Fibroblast of skin of scalp (primary cell): ENCODE measurements at regions not wholly inside any gene's neighbourhood (a gene's known extent, or its start where the extent isn't known, plus 50 kb on each side); places are given as distances from the start of the nearest gene placed in this dataset.

Source experiments
- DNase-seq: peaks from one replicate; pipeline ENCODE4 v3.0.0-alpha.2; 2013

DNA sequence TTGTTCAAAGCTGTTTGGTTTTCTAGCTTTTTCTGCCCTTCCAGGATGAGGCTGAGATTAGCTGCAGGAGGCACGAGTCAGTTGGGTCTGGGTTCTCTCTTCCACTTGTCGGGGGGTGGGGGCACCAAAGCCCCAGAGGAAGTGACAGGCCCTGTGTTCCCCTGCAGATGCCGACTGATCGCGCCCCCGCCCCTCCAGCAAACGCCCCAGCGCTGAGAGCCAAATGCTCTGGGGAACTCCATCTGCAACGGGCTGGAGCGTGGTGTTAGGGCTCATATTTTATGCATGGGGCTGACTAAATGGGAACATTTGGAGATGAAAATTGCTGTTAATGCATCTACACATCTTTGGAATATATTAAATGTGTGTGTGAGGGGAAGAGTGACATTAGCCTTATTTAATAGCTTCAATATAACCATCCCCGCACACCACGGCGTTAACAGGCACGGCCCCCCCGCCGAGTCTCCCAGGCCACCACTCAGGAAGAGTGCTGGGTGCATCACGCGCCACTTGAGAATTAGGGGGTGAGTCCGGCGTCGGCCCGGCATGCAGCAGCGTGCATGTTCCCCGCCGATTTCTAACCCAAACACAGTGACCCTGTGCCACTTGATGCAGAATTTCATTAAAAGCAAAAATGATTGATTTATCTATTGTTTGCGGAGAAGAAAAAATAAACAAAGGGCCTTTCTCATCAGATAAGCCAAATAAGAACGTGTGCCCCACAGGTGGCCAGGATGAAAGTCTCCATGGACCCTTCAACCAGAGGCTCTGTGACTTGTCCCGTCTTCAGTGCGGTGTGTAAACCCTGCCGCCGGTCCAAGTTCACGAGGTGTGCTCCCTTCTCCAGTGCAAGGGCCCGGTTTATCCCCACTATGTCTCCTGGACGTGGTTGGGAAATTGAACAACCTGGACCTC lies 165.0 kb upstream of the RTL1 start:
- no peak for DNase-seq

DNA sequence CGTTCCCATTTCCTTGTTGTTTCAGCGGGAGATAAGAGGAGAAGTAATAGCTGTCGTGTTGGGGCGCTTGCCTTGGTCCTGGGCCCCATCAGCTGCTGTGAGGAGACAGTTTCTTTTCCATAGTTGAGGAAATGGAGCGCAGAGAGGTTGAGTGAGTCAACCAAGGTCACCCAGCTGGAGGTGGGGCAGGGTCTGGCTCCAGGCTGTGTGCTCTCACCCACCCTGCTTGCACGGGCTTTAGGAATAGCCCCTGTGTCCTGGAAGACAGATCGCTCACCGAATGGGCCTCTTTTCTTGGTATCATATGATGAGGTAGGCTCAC lies 165.7 kb upstream of the RTL1 start:
- no peak for DNase-seq

DNA sequence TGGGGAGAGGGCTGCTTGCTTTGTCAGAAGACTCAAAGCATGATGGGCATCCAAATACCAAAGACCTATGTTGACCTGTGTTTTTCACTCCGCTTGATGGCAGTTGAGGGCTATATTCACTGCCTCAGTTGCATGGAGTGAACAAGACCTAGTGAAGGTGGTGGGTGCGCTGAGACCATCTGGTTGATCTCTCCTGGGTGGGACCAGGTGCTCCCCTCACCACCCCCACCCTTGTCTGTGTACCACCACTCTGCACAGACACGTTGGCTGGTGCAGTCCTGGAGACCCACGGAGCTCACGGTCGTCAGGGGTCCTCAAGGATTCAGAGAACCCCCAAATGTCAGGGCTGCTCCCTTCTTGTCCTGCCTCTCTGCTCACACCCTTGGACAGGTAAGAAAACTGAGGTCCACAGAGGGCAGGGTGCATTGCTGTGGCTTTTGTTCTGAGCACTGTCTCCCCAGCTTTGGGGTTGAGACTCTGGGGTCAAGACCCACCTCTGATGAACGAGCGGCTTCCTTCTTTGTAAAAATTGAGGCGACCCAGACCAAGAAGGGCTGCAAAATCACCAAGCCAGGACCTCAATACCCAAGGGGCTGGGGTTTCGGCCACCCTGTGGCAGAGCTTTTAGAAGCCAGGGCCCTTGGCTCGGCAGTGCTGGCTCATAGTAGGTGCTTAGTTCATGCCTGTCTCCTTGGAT lies 166.3 kb upstream of the RTL1 start:
- no peak for DNase-seq

DNA sequence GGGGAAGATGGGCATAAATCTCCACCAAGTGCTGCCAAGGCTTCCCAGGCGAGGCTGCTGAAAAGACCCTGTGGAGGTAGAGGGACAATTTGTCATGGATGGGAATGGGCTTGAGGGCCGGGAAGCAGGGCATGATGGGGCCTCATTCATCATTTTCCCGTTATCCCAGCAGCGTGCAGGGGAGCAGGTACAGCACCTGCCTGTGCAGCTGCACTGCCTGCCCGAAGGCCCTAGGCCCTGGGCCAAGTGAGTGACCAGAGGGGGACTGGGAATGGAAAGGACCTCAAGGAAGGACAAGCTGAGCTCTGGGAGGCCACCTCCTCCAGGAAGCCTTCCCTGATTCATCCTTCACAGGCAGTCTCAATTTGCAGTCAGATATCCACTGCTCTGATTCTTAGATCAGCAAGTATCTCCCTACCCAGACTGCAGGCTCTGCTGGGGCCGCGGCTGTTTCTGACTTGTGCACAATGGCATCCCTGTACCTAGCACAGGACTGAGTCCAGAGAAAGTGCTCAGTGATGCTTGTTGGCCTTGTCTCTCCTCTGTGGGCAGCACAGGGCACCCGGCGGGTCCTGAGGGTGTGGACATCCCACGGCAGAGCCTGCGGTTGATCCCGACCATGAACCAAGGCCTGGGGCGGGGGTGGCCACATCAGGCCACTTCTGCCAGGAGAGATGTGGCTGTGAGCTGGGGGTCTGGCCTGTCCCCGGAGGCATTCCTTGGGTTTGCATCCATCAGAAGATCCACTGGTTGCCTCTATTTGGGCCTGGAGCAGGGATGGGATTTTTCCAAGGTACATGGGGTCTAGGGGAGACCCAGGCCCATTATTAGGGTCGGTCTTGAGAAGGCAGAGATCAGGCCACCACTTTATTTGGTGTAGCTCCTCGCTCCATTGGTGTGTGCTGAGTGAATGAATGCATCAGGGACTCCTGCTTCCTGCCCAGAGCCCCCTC lies 167.3 kb upstream of the RTL1 start:
- no peak for DNase-seq

DNA sequence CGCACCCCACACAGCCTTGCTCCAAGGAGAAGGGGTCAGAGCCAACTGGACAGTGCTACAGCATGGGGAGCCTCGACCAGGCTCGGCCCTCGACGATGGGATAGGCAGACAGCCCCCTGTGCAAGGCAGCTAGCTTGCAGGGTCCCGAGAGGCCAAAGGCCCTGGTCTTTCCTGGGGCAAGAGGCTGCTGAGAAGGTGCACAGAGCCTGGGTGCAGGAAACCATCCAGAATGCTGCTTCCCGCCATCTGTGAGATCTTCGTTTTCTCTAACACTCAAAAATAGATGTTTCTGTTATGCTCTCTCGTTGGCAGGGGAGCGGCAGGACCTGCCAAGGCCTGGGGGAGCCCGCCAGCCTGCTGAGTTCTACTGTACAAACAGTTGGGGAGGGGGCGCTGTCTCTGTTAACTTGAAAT lies 168.0 kb upstream of the RTL1 start:
- no peak for DNase-seq

DNA sequence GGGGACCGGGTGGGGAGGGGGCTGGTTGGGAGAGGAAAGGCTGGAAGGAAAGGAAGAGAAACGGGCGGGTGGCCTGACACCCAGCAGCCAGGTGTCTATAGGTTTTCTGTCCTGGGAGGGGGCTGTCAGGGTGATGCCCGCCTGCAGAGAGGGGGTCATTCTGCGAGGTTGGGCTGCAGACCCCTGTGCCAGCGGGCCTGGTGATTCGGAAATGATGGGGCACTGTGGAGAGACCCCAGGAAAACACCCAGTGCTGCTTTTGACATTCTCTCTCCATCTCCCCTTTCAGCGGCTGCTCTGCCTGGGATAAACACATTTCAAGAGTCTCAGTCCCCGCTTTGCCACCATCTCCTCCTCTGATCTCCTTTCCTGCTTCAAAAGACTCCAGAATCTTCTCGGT lies 168.5 kb upstream of the RTL1 start:
- DNase-seq = no peak

DNA sequence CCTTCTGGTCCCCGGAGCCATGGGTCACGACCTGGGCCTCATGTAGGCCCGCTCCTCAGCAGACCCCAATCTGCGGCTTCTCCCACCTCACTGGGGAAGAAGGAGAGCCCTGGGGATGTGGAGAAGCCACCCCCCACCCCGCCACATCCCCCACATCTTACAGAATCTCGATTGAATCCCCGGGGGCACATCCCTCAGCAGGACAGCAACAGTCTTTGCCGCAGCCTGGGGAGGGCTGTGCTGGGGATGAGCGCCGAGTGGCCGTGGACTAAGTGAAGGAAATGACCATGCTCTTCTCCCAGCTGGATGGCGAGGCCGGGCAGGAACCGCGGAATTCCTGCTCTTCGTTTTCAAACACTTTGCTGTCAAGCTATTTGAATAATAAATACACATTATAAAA lies 169.0 kb upstream of the RTL1 start:
- DNase-seq = peak; percentile 31

DNA sequence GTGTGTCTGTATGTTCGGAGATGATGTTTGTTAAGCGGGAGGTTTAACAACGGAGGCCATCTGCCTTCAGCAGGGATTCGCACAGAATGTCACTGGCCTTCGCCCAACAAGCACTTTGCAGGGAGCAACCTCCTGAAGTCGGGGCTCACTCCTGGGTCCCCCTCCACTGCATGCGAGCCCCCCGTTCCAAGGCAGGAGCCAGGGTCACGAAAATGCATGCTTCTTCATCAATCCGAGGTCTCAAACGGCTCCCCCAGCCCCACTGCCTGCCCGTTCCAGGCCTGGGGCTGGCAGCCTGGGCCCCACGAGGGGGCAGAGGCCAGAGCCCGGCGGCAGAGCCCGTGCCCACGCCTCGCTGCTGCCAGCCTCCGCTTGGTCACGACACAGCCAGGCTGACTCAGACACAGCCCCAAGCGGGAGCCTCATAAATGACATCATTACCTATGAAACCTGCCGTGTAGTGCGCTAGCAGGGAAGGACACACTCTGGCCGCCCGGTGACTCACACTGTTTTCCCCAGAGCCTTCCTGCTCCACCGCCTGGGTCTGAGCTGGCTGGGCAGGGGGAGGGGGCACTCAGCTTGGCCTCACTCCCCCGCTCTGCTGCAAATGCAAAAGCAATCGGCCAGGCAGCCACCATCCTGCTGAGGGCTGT lies 169.5 kb upstream of the RTL1 start:
- peak; percentile 93 for DNase-seq

DNA sequence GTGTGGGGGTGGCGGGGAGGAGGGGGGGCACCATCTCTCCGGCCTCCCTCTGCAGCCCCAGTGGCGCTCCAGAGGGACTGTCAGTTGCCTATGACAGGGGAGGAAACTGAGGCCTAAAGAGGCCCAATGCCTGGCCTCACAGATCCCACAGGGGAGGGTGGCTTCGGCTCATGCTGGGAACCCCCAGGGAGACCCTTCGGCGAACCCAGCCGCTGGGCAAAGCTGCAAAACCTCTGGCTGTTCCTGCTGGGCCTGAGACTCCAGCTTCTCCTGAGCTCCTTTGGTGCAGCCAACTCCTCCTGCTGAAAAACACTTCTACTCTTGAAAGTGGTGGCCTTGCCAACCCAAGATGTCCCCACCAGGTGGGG lies 170.1 kb upstream of the RTL1 start:
- no peak for DNase-seq

DNA sequence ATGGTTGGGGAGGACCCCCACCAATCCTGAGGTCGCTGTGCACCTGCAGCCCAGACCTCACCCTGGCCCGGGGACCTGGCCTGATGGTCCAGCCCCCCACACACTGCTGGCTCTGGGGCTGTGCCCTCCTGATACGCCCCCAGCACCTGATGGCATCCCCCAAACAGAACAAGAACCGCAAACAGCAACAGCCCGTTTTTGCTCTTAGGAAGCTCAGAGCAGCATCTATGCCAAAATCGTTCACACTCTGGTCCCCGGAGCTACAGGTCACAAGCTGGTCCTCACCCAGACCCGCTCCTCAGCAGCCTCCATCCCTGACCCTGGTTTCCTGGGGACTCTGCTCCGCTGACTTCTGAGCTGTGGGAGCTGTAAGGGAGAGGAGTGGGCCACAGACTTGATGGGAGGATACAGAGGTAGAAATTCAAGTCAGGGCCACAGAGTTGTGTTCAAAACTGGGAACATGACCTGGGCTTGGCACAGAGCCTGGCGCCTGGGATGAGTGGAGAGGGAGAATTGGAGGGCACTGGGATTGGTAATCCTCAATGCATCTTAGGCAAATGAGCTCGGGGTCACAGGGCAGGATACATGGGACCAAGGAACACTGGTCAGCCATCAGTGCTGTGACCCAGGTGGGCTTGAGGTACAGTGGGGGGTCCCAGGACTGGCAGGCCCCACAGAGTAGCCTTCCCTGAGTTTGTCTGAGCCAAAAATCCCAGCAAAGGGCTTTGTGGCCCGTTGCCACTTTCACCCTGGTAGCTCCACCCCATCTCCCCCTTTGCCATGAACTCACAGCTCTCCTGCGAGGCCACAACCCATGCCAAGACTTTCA lies 170.9 kb upstream of the RTL1 start:
- no peak for DNase-seq

DNA sequence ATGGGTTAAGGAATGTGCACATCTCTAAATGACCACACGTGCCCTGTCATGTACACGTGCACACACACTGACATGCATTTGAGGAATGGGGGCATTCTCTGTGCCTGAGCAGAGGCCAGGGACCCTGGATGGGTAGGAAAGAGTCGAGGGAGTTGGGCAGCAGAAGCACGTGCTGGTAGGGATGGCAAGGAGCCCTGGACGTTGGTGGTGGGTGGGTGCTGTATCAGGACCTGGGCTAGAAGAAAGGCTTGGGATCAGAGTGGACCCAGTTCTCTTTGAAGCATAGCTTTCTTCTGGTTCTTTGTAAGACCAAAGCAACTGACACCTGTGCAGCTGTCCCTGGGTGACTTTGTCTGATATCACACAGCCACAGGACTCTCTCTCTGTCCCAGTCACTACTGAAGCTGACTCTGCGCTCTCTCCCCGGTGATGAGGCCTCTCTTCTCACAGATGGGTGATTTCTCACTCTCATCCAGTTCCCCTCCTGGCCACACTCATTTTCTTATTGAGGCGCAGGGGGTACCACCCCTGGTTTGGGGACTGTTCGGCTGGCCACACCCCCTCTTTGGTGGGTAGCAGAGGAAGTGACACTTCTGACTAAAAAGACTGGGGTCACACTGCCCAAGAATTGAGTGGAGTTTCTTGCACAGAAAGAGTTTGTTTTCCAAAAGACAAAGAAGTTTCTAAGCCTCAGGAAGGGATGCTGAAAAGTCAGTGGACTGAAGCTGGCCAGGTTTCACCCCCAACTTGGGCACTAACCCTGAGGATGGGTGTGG lies 171.7 kb upstream of the RTL1 start:
- no peak for DNase-seq

DNA sequence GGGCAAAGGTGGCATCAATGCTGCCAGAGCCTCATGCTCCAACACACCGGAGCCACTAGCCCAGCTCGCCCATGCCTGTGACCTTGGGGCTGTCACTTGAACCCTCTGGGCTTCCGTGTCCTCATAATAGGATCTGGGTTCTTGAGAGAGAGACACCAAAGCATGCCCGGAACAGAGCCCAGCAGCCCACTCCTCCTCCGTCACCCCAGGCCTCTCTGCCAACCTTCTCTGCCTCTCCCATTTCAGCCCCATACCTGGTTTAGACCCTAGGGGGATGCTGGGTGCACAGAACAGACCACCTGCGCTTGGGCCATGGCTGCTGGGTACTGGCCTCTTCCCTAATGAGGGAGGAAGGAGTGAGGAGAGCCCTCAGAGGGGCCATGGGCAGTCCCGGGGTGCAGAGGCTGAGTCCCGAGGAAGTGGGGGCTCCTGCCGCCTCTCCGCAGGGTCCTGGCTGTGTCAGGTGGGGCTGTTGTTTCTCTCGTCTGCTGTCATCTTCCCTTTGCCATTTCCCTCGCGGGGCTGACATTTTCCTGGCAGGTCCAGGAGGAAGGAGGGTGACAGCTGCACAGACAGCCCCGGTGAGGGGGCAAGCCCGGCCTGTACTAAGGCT lies 172.4 kb upstream of the RTL1 start:
- DNase-seq = no peak

DNA sequence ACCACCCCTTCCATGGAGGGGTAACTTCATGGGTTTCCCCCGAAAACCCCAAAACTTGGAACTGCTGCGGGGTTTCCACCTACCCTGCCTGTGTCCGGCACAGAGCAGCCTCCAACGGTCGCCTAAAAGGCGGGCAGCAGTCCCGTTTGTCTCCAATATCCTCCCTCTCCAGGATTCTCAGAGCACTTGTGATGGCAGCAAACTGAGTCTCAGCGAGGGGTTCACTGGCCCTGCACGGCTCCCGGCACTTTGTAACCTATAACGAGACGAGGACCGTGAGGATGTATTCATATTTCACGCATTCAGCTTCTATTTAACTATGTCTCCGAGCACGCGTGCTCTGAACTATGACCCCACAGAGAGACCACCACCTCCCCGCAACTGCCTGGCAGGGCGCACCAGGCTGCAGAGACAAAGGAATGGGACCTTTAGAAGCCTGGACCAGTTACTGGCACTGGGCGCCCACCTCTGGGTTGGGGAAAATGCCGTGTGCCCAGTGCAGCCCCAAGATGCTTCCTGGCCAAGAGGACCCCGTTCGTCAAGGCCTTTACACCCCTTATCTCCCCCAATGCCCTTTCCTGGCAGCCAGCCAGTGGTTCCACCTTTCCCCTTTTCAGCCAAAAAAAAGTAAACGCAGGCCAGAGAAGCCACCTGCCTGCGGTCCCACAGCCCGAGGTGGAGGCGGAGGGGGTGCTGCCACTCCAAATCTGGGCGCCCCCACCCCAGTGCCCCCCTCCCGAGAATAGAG lies 173.1 kb upstream of the RTL1 start:
- DNase-seq = no peak

DNA sequence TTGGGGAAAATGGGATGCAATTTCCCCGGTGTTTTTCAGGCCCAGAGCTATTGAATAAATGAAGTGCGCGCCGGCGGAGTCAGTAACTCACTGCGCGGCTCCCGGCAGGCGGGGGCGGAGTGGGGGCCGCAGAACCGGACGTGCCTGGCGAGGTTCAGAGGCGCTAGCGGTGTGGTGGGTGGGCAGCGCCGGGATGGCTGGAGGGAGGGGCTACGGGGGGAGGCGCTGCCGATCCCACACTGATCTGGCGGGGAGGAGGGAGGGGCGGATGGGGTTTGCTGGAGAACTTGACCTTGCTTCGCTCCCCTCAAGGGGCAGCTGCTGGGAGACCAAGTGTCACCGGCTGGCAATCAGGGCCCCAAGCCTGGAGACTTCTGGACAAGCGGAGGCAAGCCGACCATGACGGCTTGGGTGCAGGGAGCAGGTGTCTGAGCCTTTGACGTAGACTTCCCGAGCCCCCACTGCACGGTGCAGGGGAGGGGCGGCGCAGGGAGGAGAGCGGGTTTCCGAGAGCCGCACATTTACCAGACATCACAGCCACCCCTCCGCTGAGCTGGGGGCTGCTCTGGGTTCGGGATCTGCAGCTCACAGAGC lies 174.1 kb upstream of the RTL1 start:
- DNase-seq = no peak

DNA sequence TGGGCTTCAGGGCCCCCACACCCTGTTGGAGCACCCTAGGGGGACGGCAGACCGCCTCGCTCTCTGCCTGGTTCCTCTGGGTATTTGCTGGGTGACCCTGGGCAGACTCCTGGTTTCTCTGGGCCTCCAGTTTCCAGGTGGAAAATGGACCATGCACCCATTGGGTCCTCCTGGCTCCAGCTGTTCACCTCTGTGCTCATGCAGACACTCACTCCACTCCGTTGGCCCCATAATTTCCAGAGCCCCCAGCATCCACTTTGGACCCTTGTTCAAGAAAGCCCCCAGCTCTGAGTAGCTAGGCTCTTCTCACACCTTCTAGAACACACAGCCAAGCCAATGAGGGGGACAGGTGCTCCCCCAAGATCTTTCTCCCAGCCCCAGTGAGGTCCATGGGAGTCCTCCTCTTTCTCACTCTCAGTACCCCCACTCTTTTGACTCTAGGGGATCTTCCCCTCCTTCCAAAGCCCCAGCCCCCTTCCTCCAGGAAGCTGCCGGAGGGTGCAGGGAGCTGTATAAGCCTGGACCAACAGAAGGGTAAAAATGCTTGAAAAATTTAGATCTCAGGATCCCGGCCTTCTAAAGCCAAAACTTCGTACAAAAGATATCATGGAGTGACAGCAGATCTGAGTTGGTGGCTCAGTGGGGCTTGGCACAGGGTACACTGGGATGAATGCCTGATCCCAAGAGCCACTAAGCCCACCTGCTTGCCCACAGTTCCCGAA lies 174.8 kb upstream of the RTL1 start:
- no peak for DNase-seq

DNA sequence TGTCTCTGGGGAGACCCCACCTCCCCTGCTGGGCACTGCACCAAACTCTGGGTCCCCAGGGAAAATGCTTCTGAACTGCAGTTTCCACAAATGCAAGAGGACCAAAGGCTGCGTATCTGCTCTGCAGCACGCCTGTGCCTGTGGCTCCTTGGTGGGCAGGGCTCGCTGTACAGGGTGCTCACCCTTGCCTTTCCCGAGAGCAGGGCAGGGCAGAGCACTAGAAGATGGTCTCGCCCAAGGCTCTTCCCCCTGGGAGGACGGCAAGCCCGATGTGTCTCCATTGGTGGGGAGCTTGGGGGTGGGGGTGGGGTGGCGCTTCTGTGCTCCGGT lies 175.3 kb upstream of the RTL1 start:
- DNase-seq = no peak

DNA sequence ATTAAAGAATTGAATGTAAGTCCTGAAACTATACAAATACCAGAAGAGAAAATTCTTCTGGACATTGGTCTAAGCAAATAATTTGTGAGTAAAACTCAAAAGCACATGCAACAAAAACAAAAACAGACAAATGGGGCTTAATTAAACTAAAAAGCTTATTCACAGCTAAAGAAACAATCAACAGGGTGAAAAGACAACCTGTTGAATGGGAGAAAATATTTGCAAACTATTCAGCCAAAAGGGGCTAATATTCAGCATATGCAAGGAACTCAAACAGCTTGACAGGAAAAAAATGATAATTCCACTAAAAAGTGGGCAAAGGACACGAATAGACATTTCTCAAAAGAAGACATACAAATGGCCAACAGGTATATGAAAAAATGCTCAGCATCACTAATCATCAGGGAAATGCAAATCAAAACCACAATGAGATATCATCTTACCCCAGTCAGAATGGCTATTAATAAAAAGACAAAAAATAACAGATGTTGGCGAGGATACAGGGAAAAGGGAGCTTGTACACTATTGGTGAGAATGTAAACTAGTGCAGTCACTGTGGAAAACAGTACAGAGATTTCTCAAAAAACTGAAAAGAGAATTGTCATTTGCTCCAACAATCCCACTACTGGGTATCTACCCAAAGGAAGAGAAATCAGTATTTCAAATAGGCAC lies 177.5 kb upstream of the RTL1 start:
- DNase-seq = no peak

DNA sequence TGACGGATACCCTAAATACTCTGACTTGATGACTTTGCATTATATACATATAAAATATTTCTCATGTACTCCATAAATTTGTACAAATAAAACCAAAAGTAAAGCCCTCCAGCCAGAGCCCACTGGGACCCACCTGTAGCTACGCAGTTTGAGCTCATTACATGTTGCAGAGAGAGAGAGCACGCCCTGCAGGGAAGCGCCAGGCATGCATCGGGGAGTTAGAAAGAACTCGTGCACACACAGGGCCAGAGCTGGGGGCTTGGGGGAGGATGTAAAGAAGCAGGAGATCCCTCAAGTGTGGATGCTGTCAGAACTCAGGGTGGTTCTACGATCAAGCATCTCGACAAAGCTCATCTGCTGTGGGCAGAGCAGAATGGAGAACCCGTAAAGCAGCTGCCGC lies 178.5 kb upstream of the RTL1 start:
- DNase-seq = no peak
